LoVo (cell line): ENCODE measurements at regions not wholly inside any gene's neighbourhood (a gene's known extent, or its start where the extent isn't known, plus 50 kb on each side); places are given as distances from the start of the nearest gene placed in this dataset.
"Not testable (repeated sequence)": the region's sequence is repeated elsewhere in the genome, so short reads cannot be mapped to it uniquely, and the experiment has no call there.

Experiments
- DNase-seq: peaks from one replicate; pipeline ENCODE4 v3.0.0-alpha.2; 2016; ENCODE audit warnings: low spot score

- no peak for DNase-seq
Observed at GRCh38 chr6:43884652-43885022, 114.6 kb downstream of the VEGFA start.

DNA sequence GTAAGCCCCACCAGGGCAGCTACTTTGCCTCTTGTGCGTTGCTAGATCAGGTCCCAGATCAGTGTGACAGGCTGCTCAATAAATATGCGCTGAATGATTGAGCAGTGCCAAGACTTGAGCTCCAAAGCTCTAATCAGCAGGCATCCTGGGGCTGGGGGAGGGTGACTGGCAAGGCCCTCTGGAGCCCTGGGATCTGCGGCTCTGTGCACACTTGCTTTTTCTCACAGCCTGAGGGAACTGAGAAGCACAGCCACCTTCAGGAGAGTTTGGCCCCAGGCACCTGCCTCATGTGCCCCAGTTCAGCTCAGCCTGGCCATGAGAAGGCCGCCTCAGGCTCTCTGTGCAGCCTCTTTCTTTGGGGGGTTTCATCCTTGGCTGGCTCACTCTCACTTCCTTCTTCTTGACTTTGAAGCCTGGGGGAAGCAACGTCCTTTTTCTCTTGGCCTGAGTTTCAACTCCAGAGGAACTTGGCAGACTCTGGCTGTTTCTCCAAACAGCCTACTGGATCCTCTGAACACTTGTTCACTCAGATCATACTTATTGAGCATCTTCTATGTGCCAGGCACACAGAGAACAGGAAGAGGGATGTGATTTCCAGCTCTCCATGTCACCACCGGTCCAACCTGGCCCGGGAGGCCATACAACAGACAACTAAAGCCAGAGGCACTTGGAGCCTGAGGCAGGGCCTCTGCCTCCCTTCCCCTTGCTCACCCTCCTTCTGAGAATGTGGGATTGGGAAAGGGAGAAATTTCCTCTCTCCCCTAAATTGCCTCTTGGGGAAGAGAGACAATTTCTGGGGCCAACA is 114.0 kb downstream of the VEGFA start:
- no peak for DNase-seq

GRCh38 chr6:43882690-43883448 is 112.9 kb downstream of the VEGFA start:
- not testable (repeated sequence) for DNase-seq

DNA sequence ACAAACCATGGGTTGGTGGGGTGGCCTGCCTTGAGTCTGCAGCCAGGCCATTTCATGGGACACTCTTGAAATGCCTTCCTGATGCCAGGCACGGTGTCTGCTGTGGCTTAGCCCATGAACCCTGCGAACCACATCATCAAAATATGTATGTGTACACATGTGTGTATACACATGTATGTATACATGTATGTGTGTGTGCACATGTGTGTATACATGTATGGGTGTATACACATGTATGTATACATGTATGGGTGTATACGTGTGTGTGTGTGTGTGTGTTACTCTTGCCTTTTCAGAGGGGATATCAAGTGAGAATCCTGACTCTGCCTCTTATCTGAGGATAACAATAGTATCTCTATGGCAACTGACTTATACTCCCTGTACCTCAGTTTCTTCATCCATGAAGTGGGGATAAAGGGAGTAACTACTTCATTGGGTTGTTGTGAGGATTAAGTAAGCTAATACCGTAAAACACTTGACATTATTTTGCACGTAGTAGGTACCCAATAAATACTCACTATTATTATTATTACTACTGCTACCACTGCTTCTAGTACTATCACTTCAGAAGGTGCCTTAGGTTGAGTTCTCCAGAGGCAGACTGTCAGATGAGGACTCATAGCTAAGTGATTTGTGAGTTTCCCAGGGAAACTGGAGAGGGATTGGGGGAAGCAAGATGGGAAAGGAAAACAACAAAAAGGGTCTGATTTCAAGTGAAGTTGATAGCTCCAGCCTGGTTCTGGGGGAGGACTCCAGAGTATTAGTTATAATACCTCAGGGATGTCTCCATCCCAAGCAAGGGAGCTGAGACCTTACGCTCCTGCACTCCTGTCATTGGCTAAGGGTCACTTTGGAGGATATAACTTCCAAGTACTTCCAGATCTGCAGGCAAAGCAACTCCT is 110.5 kb downstream of the VEGFA start:
- DNase-seq, result no peak

GRCh38 chr6:43879722-43880121 is 109.7 kb downstream of the VEGFA start:
- DNase-seq, result no peak

GRCh38 chr6:43878823-43879495 is 108.9 kb downstream of the VEGFA start:
- DNase-seq, result no peak

- DNase-seq, result no peak
Observed at GRCh38 chr6:43878127-43878634, 108.2 kb downstream of the VEGFA start.

DNA sequence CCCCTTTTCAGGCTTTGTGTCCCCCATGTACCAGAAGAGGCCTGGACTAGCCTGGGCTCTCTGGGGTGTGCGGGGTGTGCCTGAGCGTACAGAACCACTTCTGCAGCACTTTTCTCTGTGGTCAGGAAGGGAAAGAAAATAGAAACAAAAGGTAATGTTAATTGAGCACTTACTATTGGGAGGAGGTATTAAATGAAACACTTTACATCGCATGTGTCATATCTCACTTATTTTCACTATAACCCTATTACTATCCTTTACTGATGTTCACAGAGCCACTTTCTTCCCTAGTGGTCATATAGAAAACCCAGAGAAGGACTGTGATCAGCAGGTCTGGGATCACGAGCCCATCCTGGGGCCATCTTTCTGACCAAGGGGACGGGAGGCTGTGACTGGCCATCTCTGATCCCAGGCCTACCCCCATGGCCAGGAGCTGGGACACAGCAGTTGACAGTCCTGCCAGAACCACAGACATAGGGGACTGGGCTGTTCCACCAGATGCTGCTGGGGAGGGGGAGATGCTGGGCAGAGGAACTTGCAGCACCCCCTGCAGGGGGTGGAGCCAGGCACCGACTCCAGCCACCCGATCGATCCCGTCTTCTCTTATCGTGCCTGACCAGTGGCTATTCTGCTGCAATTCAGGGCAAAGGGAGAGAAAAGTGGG is 107.6 kb downstream of the VEGFA start:
- DNase-seq, result no peak

DNA sequence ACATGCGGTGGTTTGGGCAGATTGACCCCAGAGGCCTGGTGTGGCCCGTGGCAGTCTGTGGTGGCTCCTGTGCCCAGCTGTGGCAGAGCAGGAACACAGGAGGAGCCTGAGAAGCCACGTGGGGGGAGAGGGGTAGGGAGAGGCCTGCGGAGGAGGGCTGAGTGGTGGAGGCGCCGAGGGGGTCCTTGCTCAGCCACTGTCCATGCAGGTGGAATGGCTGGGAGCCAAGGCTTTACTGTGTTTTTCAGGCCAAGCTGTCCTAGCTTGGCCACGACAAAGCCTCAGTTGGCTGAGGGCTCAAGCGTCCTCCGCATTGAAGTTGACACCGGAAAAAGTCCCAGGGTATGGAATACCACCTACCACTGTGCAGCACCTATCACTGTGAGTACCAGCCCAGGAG is 107.0 kb downstream of the VEGFA start:
- no peak for DNase-seq

DNA sequence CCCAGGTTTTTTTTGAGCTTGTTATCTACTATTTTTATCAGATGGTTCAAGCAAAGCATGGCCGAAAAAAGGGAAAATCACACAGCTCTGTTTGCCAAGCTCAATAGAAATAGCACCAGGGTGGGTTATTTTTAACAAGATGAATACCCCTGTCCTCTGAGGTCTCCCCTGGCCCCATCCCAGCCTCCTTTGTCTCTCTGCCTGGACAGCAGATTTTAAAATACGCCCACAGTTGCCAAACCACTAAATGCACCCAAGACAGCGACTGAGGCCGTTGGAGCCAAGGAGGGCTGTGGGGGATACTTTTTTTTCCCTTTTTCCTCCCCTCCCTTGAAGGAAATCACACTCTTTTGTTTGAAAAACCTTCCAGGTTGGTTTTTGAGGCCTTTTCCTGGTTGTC is 106.6 kb downstream of the VEGFA start:
- no peak for DNase-seq

DNA sequence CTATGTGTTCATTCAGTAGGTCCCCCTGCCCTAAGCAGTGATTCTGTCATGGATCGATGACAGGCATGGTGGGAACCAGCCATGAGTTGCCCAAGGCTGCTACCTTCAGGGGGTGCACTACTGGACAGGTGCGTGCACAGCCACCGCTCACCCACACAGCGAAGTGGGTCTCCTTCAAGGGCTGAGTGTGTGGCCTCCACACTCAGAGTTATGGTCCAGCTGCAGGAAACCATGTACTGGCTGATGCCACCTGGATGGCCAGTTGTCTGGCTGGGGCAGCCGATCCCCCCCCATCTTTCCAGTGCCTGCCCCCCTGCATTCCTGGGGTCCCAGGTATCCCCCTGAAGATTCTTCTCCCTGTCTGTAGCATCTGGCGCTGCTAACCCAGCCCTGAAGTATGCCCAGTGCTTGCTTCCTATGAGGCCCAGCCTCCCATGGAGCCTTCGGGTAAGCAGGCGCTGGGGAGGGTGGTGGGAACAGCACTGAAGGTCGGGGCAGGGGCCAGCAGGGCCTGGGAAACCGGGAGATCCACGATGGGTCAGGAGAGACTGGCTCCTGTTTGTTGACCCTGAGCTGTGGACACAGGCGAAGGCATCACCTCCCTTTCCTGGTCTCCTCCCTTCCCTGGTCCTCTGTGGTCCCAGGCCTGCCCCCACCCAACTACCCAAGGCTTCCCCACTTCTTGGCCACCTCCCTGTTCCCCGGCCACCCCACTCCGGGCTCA is 106.0 kb downstream of the VEGFA start:
- DNase-seq, result no peak

DNA sequence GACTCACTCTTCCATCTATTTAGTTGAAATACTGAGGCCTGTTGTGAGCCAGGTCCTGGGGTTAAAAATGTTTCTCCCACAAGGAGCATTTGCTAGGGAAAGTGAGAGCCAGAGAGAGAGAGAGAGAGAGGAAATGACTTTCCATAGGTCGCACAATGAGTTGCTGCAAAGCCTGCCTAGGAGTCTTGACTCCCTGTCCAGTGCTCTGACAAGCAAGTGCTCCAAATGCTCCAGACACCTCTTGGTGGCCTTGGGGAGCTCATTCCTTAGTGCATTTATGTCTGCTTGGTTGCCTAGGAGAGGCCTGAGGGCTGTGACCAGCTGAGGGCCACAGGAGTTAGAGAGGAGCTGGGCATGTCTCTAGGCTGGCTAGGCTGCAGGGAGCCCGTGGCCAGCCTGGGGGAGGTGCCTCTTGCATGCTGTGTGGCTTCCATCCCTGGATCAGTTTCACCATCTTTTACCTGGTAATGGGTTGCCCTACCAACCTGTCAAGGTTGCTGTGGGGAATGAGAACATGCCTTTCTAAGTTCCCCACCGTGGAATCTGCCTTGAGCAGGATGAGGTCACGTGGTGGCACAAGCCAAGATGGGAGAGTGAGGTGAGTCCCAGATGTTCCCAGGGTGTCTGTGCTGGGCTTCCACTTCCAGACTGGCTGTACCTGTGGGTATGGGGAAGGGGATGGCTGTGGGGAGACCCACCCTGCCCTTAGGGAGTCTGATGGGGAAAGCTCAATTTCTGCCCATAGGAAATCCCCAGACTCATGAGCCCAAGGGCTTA is 105.0 kb downstream of the VEGFA start:
- no peak for DNase-seq

- DNase-seq, result no peak
Observed at GRCh38 chr6:43873806-43874714, 104.0 kb downstream of the VEGFA start.

GRCh38 chr6:43871933-43872332 is 101.9 kb downstream of the VEGFA start:
- DNase-seq, result no peak

DNA sequence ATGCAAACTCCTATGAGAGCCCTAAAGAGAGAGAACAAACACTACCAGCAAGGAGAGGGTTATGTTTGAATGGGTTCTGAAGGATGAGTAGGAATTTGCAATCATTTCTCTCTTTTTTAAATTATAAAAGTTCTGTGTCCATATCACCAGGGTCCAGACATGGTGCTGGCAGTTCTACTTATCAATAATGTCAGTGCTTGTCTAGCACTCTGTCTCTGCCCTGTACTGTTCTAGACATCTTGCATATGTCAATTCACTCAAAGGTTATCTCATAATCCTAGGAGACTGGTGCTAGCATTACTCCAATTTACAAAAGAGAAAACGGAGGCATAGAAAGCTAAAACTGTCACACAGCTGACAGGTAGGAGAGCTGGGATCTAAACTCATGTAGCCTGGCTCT is 101.3 kb downstream of the VEGFA start:
- DNase-seq, result no peak

DNA sequence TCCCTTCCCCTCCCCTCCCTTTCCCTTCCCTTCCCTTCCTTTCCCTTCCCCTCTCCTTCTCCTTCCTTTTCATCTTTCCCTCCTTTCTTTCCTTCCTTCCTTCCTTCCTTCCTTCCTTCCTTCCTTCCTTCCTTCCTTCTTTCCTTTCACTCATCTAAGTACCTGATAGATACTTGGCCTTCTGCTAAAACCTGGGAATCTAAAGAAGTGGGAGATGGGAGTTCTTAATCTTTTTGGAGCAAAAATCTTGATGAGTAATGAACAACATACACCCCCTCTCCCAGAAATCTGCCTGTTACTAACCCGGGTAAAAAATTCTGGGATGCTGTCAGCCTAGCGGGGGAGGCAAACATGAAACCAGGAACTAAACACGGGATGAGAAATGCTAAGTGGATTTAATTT is 100.7 kb downstream of the VEGFA start:
- no peak for DNase-seq

DNA sequence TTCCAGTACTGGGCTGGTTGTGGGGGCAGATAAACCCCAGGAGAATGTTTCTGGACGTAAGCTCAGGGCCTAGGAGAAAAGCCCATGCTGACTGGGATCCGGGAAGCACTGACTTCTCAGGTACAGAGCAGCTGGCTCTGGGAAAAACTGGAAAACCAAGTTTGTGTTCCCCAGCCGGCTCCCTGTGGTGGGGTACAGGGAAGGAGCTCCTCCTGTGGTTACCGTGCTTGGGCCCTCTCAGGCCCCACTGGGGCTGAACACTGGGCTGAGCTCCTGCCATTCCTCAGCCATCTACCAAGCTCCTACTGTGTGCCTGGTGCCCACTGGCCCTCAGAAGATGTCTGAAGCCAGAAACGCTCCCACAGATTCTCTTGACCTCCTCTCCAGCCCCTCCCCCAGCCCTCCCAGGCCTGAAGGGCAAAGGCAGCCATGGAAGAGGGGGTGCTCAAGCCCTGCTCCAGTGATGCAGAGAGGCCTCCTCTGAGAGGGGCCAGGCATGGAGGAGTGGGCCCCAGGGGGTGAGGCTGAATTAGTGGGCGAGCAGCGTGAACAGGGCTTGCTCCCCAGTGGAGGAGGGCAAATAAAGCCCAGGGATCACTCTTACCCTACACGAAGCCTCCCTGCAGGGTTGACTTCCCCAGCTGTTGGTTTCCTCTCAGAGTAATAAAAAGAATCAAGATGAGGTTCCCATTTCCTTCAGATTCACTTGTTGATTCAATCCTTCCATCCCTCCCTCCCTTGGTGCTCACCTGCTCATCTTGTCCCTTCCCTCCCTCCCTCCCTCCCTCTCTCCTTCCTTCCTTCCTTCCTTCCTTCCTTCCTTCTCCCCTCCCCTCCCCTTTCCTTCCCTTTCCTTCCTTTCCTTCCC is 100.0 kb downstream of the VEGFA start:
- DNase-seq, result no peak
